ENCODE measurements at regions not wholly inside any gene's neighbourhood (a gene's known extent, or its start where the extent isn't known, plus 50 kb on each side); places are given as distances from the start of the nearest gene placed in this dataset.

GRCh38 chr3:76054404-76054803, 269.1 kb upstream of the ZNF717 start:
- Histone ChIP-seq H3K27ac (no peak overlapping the region), H3K27me3 (no peaks in the 10 kb centered on the region), H3K4me3 (no peak overlapping the region), H3K9me3 (no peaks in the 10 kb centered on the region), H3K4me1 (no peaks in the 10 kb centered on the region), H3K36me3 (no peaks in the 10 kb centered on the region)
- ATAC-seq (no peak), DNase-seq (no peak)
- TF ChIP-seq CTCF (IDR thresholded peaks at IDR 0.05 in 4 of 5, conservative IDR thresholded peaks at IDR 0.05 in 1 of 5) (no peak), POLR2A (IDR thresholded peaks at IDR 0.05) (no peak)
- in situ Hi-C loops (cut with MboI; ENCODE audit: low sequenced_read_pairs in 4 of 4) (no loop called here), intact Hi-C loops (cut with DNase I; ENCODE audit: low total_unique reads) (no loop called here)

GRCh38 chr3:76061654-76062053, 276.3 kb upstream of the ZNF717 start:
- intact Hi-C loops (cut with DNase I; ENCODE audit: low total_unique reads) (no loop called here), in situ Hi-C loops (cut with MboI; ENCODE audit: low sequenced_read_pairs in 4 of 4) (no loop called here)
- no peaks in the 10 kb centered on the region for H3K4me1 ChIP-seq
- H3K27ac ChIP-seq: no peak overlapping the region
- TF ChIP-seq POLR2A (IDR thresholded peaks at IDR 0.05) (no peak), CTCF (IDR thresholded peaks at IDR 0.05 in 4 of 5, conservative IDR thresholded peaks at IDR 0.05 in 1 of 5) (no peak)
- ATAC-seq (no peak), DNase-seq (no peak)
- no peaks in the 10 kb centered on the region for H3K36me3 ChIP-seq
- H3K4me3 ChIP-seq: no peak overlapping the region
- no peaks in the 10 kb centered on the region for H3K27me3 ChIP-seq
- no peaks in the 10 kb centered on the region for H3K9me3 ChIP-seq

- TF ChIP-seq CTCF (IDR thresholded peaks at IDR 0.05 in 4 of 5, conservative IDR thresholded peaks at IDR 0.05 in 1 of 5) (no peak), POLR2A (IDR thresholded peaks at IDR 0.05) (no peak)
Observed at GRCh38 chr3:76063019-76063418, 277.7 kb upstream of the ZNF717 start.

GRCh38 chr3:76063811-76064210, 278.5 kb upstream of the ZNF717 start:
- H3K36me3 ChIP-seq: no peaks in the 10 kb centered on the region
- no peaks in the 10 kb centered on the region for H3K9me3 ChIP-seq
- no peak for TF ChIP-seq CTCF (IDR thresholded peaks at IDR 0.05 in 4 of 5, conservative IDR thresholded peaks at IDR 0.05 in 1 of 5)
- TF ChIP-seq POLR2A (IDR thresholded peaks at IDR 0.05): no peak
- no peak overlapping the region for H3K4me3 ChIP-seq
- no peak for DNase-seq
- no peak overlapping the region for H3K27ac ChIP-seq
- intact Hi-C loops (cut with DNase I; ENCODE audit: low total_unique reads): no loop called here
- H3K27me3 ChIP-seq: no peaks in the 10 kb centered on the region
- no peaks in the 10 kb centered on the region for H3K4me1 ChIP-seq
- ATAC-seq: no peak
- in situ Hi-C loops (cut with MboI; ENCODE audit: low sequenced_read_pairs in 4 of 4): no loop called here

More at GRCh38 chr3:76063019-76063418, 277.7 kb upstream of the ZNF717 start:
- no peak overlapping the region for H3K27ac ChIP-seq
- H3K27me3 ChIP-seq: no peaks in the 10 kb centered on the region
- DNase-seq: no peak
- H3K36me3 ChIP-seq: no peaks in the 10 kb centered on the region
- no peak overlapping the region for H3K4me3 ChIP-seq
- intact Hi-C loops (cut with DNase I; ENCODE audit: low total_unique reads): no loop called here
- in situ Hi-C loops (cut with MboI; ENCODE audit: low sequenced_read_pairs in 4 of 4): no loop called here
- ATAC-seq: no peak
- no peaks in the 10 kb centered on the region for H3K4me1 ChIP-seq
- H3K9me3 ChIP-seq: no peaks in the 10 kb centered on the region

- in situ Hi-C loops (cut with MboI; ENCODE audit: low sequenced_read_pairs in 4 of 4): no loop called here
- H3K27me3 ChIP-seq: no peaks in the 10 kb centered on the region
- intact Hi-C loops (cut with DNase I; ENCODE audit: low total_unique reads): no loop called here
- no peak for TF ChIP-seq CTCF (IDR thresholded peaks at IDR 0.05 in 4 of 5, conservative IDR thresholded peaks at IDR 0.05 in 1 of 5)
- TF ChIP-seq POLR2A (IDR thresholded peaks at IDR 0.05): no peak
- H3K4me3 ChIP-seq: no peak overlapping the region
- ATAC-seq (no peak), DNase-seq (no peak)
- no peaks in the 10 kb centered on the region for H3K36me3 ChIP-seq
- no peak overlapping the region for H3K27ac ChIP-seq
- no peaks in the 10 kb centered on the region for H3K9me3 ChIP-seq
- no peaks in the 10 kb centered on the region for H3K4me1 ChIP-seq
Observed at GRCh38 chr3:76065964-76066363, 280.6 kb upstream of the ZNF717 start.
